GM12878 (cell line): ENCODE measurements at regions not wholly inside any gene's neighbourhood (a gene's known extent, or its start where the extent isn't known, plus 50 kb on each side); places are given as distances from the start of the nearest gene placed in this dataset.

Experiments used
- CEBPB ChIP-seq, 2 experiments: fragments of 150-350 bp in 1 of 2; IDR thresholded peaks; 2 replicates each; pipeline ENCODE4 v1.6.1; 2012 to 2014; ENCODE audit warnings: low read depth in 2 of 2, low read length in 2 of 2, borderline replicate concordance in 1 of 2, inconsistent platforms in 1 of 2
- EP300 ChIP-seq, 2 experiments: fragments of 150-350 bp in 1 of 2; IDR thresholded peaks; 2 replicates each; pipeline ENCODE4 v1.6.1; 2011 to 2012; ENCODE audit warnings: low read depth in 2 of 2, low read length in 2 of 2, borderline replicate concordance in 1 of 2, improper control_type of control experiment in 1 of 2, inconsistent platforms in 1 of 2; ENCODE audit not compliant: control insufficient read depth in 1 of 2
- EZH2 ChIP-seq: IDR thresholded peaks from 2 replicates; pipeline ENCODE4 v1.6.1; 2012; ENCODE audit warnings: low read depth, mild to moderate bottlenecking, control low read depth, inconsistent platforms, low read length, borderline replicate concordance; ENCODE audit not compliant: control insufficient read depth
- GATAD2B ChIP-seq: fragments of 450-650 bp; conservative IDR thresholded peaks from 2 replicates; pipeline ENCODE4 v1.6.1; 2017; ENCODE audit warnings: low read depth, mild to moderate bottlenecking, moderate library complexity
- NFIC ChIP-seq: IDR thresholded peaks from 2 replicates; pipeline ENCODE4 v1.6.1; 2012; ENCODE audit warnings: low read depth, mild to moderate bottlenecking, inconsistent platforms, low read length, moderate library complexity
- WRNIP1 ChIP-seq: IDR thresholded peaks from 2 replicates; pipeline ENCODE4 v1.6.1; 2011; ENCODE audit warnings: low read depth, low read length, improper control_type of control experiment, borderline replicate concordance
- ZZZ3 ChIP-seq: IDR thresholded peaks from 2 replicates; pipeline ENCODE4 v1.6.1; 2011; ENCODE audit warnings: low read depth; ENCODE audit not compliant: control insufficient read depth, insufficient read length
- TF ChIP-seq, protein P1 (sequence below): fragments of 450-650 bp; IDR thresholded peaks from 2 replicates; pipeline ENCODE4 v1.6.1; 2017; ENCODE audit warnings: mild to moderate bottlenecking, moderate library complexity
- TF ChIP-seq, protein P2 (sequence below), 3 experiments: IDR thresholded peaks in 2 of 3; conservative IDR thresholded peaks in 1 of 3; 2 replicates each; pipeline ENCODE4 v1.5.1; 2011; ENCODE audit warnings: low read depth in 3 of 3, low read length in 3 of 3, mild to moderate bottlenecking in 3 of 3, control low read depth in 2 of 3, moderate library complexity in 2 of 3, inconsistent platforms in 1 of 3, mixed read lengths in 1 of 3; ENCODE audit not compliant: control insufficient read depth in 2 of 3, insufficient read depth in 1 of 3; ENCODE audit errors: extremely low read depth in 1 of 3
- TF ChIP-seq, protein P3 (sequence below): IDR thresholded peaks from 2 replicates; pipeline ENCODE4 v1.6.1; 2012; ENCODE audit warnings: mild to moderate bottlenecking, low read depth, low read length
- TF ChIP-seq, protein P4 (sequence below): IDR thresholded peaks from 2 replicates; pipeline ENCODE4 v1.6.1; 2011; ENCODE audit warnings: borderline replicate concordance, low read depth, mild to moderate bottlenecking, moderate library complexity, mixed read lengths, low read length; ENCODE audit not compliant: insufficient read depth; ENCODE audit errors: extremely low read length

DNA sequence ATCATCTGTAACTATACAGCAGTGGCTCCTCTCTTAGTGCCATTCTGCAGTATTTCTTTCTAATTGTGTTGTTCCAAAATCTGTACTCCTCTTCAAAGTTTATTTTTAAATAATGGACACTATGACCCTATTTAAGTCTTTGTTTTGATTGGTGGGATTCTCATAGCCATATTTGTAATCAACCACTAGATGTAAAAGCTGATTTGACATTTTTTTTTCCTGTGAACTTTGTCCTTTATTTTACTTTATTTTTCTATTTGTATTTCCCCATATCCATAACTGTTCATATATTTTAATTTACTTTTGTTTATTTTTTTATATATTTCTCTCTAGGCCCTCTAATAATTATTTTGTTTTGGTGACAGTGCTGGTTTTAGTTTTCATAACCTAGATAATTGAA is 544.4 kb downstream of the KCNJ2 start:
- TF ChIP-seq CEBPB (IDR thresholded peaks at IDR 0.05; ENCODE audit: borderline replicate concordance in 1 of 2, low read depth in 2 of 2, low read length in 2 of 2) (no peak), GATAD2B (no peak), EZH2 (no peak), NFIC (no peak), WRNIP1 (no peak), ZZZ3 (no peak), EP300 (IDR thresholded peaks at IDR 0.05; ENCODE audit: borderline replicate concordance in 1 of 2, control insufficient read depth in 1 of 2, low read depth in 2 of 2, low read length in 2 of 2) (no peak)
- TF ChIP-seq, protein P1, sequence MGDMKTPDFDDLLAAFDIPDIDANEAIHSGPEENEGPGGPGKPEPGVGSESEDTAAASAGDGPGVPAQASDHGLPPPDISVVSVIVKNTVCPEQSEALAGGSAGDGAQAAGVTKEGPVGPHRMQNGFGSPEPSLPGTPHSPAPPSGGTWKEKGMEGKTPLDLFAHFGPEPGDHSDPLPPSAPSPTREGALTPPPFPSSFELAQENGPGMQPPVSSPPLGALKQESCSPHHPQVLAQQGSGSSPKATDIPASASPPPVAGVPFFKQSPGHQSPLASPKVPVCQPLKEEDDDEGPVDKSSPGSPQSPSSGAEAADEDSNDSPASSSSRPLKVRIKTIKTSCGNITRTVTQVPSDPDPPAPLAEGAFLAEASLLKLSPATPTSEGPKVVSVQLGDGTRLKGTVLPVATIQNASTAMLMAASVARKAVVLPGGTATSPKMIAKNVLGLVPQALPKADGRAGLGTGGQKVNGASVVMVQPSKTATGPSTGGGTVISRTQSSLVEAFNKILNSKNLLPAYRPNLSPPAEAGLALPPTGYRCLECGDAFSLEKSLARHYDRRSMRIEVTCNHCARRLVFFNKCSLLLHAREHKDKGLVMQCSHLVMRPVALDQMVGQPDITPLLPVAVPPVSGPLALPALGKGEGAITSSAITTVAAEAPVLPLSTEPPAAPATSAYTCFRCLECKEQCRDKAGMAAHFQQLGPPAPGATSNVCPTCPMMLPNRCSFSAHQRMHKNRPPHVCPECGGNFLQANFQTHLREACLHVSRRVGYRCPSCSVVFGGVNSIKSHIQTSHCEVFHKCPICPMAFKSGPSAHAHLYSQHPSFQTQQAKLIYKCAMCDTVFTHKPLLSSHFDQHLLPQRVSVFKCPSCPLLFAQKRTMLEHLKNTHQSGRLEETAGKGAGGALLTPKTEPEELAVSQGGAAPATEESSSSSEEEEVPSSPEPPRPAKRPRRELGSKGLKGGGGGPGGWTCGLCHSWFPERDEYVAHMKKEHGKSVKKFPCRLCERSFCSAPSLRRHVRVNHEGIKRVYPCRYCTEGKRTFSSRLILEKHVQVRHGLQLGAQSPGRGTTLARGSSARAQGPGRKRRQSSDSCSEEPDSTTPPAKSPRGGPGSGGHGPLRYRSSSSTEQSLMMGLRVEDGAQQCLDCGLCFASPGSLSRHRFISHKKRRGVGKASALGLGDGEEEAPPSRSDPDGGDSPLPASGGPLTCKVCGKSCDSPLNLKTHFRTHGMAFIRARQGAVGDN: no peak
- TF ChIP-seq, protein P2, sequence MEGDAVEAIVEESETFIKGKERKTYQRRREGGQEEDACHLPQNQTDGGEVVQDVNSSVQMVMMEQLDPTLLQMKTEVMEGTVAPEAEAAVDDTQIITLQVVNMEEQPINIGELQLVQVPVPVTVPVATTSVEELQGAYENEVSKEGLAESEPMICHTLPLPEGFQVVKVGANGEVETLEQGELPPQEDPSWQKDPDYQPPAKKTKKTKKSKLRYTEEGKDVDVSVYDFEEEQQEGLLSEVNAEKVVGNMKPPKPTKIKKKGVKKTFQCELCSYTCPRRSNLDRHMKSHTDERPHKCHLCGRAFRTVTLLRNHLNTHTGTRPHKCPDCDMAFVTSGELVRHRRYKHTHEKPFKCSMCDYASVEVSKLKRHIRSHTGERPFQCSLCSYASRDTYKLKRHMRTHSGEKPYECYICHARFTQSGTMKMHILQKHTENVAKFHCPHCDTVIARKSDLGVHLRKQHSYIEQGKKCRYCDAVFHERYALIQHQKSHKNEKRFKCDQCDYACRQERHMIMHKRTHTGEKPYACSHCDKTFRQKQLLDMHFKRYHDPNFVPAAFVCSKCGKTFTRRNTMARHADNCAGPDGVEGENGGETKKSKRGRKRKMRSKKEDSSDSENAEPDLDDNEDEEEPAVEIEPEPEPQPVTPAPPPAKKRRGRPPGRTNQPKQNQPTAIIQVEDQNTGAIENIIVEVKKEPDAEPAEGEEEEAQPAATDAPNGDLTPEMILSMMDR (IDR thresholded peaks at IDR 0.05 in 2 of 3, conservative IDR thresholded peaks at IDR 0.05 in 1 of 3; ENCODE audit: control insufficient read depth in 2 of 3, extremely low read depth in 1 of 3, insufficient read depth in 1 of 3, low read depth in 3 of 3, low read length in 3 of 3): no peak
- TF ChIP-seq, protein P3, sequence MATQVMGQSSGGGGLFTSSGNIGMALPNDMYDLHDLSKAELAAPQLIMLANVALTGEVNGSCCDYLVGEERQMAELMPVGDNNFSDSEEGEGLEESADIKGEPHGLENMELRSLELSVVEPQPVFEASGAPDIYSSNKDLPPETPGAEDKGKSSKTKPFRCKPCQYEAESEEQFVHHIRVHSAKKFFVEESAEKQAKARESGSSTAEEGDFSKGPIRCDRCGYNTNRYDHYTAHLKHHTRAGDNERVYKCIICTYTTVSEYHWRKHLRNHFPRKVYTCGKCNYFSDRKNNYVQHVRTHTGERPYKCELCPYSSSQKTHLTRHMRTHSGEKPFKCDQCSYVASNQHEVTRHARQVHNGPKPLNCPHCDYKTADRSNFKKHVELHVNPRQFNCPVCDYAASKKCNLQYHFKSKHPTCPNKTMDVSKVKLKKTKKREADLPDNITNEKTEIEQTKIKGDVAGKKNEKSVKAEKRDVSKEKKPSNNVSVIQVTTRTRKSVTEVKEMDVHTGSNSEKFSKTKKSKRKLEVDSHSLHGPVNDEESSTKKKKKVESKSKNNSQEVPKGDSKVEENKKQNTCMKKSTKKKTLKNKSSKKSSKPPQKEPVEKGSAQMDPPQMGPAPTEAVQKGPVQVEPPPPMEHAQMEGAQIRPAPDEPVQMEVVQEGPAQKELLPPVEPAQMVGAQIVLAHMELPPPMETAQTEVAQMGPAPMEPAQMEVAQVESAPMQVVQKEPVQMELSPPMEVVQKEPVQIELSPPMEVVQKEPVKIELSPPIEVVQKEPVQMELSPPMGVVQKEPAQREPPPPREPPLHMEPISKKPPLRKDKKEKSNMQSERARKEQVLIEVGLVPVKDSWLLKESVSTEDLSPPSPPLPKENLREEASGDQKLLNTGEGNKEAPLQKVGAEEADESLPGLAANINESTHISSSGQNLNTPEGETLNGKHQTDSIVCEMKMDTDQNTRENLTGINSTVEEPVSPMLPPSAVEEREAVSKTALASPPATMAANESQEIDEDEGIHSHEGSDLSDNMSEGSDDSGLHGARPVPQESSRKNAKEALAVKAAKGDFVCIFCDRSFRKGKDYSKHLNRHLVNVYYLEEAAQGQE: no peak
- TF ChIP-seq, protein P4, sequence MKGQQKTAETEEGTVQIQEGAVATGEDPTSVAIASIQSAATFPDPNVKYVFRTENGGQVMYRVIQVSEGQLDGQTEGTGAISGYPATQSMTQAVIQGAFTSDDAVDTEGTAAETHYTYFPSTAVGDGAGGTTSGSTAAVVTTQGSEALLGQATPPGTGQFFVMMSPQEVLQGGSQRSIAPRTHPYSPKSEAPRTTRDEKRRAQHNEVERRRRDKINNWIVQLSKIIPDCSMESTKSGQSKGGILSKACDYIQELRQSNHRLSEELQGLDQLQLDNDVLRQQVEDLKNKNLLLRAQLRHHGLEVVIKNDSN: no peak
